ENCODE measurements at regions not wholly inside any gene's neighbourhood (a gene's known extent, or its start where the extent isn't known, plus 50 kb on each side); places are given as distances from the start of the nearest gene placed in this dataset.
"Not testable (repeated sequence)": the region's sequence is repeated elsewhere in the genome, so short reads cannot be mapped to it uniquely, and the experiment has no call there.

DNA sequence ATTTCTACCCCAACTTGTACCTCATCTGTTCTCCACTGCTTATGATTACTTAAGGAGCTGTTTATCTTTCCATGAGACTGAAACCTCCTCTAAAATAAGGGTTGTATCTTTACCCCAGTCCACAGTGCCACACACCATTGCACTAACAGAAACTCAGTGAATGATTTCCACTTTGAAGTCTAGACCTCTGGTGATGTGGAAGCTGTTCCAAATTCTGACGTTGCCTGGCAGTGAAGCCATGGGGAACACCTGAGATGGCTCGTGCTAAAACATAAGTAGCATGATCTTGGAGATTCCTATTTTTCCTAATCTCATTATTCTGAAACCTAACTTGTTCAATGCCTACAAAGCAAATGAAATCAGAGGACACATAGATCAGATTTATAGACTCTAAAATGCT is 583.2 kb downstream of the EBF1 start:
- DNase-seq: no peak

DNA sequence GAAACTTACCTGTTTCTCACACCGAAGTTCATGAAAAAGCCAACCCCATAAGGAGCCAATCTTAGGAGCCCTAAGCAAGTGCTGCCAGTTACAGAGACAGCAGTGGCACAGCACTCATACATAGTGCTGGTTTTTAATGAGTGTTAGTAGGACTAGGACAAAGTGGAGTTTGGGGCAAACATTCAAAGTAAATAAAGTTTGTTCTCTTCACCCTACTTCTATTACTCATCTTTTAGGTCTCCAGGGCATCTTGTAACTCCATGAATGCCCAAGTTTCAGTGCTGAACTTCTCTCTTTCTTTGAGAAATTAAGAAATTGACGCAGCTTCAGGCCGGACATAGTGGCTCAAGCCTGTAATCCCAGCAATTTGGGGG is 584.7 kb downstream of the EBF1 start:
- no peak for DNase-seq

DNA sequence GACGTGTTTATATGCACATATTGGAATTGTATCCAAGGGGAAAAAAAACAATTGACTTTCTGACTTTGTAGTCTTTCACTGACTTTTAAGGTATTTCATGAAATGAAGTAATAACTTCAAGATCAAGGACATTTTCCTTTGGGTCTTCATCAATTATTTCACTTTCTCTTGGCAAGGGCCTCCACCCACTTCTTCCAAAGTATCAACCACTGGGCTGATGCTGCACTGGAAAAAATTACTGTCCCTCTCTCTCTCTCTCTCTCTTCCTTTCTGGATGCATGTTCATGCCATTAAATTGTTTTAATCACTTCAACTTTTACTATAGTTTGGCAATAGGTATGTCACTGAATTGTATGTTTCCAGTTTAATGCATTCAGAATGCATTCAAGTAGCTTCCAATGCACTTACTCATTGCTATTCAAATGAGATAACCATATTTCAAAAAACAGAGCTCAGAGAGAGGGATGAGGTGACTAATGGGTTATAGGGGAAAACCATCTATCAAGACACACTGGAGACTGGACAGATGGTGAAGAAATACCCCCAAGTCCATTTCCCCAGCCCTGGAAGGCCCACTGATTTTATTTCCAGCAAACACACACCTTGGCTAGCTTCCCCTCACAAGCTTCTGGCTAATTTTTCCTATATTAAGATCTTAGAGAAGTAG is 585.3 kb downstream of the EBF1 start:
- peak; percentile 79 for DNase-seq

DNA sequence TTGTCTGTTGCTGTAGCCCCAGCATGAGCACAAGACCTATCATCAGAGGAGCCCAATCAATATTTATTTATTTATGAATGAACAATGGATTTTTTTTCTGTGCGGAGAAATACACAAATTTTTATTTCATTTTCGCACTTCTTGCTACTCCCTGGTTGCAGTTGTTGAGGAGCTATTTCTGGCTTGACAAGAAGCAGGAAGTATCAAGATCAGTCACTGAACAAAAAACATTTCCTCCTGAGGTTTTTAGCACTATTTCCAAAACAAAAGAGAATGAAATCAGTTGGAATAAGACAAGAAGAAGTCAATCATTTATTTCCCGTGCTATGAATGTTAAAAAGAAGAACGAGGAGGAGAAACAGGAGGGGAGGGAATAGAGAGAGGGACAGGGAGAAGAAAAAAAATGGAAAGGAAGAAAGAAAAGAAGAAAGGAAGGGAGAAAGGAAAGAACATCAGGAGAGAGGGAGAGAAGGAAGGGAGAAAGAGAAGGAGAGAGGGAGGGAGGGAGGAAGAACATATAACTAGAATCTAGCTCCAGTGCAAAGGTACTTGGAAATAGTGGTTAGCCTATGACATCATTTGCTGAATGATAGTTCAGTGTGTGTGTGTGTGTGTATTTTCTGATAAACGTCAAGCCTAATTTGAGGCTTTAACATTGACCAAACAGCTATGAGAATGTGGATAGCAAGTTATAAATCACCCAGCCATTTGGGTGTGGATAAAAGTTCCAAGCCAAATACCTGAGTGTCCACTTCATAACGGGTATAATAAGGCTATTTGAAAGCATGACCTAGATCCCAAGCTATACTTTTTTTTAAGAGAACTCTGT is 586.0 kb downstream of the EBF1 start:
- DNase-seq: no peak

DNA sequence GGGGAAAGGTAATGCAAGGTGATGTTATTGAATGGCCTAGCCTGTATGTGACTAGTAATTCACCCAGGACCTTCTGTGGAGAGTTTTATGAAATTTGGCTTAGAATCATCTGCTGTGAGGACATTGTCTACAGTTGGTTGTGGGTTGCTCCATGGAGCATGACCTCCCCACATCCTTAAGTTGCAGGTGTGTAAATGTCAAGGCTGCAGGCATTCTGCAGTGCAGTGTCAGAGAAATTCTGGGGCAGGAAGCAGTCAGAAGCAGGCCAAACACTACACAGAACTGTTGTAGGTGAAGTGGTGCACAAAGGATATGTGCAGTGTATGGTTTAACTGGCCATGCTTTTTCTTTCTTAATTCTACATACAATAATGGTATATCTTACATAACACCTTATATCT is 588.3 kb downstream of the EBF1 start:
- no peak for DNase-seq

DNA sequence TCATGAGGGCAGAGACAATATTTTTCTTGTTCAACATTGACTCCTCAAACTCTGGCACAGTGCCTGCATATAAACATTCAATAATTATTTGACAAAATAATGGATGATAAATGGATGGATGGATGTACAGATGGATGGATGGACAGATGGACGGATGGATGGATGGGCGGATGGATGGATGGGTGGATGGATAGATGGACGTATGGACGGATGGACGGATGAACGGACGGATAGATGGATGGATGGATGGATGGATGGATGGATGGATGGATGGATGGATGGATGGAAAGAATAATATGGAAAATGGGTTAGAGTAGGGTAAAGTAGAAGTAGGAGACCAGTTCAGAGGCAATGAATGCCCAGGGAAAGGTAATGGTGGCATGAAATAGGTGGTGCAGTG is 589.2 kb downstream of the EBF1 start:
- DNase-seq: no peak

DNA sequence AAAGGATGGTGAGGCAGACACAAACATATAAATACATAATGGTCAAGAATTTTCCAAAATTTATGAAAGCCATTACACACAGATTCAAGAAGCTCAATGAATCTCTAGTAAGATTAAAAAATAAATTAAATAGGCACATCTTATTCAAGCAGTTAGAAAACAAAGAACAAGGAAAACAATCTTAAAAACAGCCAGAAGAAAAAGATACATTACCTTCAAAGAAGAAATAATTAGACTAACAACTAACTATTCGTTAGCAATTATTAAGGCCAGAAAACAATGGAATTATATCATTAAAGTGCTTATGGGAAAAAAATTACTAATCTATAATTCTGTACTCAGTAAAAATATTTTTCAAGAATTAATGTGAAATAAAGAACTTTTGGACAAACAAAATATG is 593.1 kb downstream of the EBF1 start:
- DNase-seq: no peak

DNA sequence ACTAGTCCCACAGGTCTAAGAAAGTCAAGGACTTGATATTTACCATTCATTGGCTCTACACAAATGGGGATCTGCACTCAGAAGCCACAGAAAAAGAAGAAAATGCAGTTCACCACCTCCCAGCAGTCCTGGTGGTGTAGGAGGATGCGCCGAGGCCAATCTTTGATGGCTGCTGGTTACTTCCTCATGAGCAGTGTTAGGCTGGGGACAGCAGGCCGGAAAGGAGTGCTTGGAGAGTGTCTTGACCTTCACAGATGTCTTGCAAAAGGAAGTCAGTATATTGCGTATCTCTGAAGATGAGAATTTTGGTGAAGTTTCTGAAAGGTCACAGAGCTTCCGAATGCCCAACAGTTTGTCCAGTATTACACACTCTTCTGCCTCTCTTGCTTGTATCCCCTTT is 597.0 kb downstream of the EBF1 start:
- DNase-seq: no peak

DNA sequence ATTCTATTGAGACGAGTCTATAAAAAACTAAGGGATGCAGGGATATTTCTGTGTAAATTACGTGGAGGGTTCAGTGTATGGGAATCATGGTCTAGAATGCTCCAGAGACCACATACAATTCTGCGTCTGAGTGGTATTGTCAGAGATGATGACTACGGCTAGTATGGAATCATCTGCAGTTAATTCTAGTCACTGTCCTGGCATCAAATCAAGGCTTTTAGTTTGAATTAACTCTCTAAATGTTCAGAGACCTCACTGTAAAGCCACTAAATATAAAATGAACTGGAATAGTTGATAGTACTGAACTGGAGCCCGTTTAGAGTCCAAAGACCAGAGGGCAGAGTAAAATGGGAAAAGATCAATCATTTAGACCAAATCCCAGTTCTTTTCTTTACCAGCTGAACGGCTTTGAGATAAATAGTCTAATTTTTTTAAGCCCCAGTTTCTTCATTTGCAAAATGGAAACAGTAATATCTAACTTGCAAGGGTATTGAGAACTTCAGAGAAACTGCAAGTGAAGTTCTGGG is 599.8 kb downstream of the EBF1 start:
- DNase-seq: no peak

DNA sequence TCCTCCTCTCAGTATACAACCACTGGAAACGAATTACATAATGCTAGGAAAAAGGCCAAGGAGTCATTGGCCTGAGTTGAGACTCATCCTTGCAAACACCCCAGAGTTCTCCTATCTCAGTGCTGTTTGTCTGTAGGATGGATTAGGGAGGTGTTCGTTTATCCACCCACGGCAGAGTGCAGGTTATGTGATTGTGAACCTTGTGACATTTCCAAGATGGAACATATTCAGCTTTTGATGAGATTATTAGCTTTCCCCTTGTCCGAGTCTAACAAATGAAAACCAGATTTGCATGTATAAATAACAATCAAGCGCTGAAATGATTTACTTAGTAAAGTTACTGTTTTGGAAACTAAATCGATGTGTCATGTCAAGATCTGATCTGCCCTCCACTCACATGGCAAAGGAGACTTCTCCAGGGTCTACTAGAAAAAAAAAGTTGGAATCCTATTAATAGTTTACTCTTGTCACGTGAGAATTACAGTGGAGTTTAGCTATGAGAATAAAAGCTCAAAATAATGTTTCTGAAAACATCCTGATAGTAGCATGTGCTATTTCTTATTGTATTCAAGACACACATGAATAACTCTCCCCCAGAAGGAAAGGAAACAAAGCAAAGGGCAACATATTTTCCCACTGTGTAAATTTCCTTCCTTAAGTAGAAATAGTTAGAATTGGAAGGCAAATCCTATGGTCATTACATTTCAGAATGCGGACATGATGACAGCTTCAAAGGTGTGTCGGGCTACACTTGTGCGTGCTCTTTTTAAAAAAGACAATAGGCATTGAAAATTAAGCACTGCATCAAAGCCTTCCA is 600.4 kb downstream of the EBF1 start:
- peak; percentile 94 for DNase-seq

DNA sequence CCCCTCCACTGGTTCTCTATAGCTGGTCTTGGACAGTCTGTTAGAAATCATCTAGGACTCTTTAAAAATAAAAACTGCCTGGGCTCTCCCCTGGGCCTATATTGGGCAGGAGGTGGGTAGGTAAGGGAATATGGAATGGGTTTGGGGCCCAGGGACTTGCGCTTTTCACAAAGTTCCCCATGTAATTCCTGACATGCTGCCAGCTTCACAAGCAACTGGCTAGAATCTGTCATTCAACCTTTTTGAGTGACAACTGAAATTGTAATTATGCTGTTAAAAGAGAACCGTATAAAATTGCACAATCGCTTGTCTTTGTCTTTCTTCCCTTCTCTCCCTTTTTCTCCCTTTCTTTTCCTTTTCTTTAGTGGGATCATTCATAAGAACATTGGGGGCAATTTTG is 603.1 kb downstream of the EBF1 start:
- no peak for DNase-seq

DNA sequence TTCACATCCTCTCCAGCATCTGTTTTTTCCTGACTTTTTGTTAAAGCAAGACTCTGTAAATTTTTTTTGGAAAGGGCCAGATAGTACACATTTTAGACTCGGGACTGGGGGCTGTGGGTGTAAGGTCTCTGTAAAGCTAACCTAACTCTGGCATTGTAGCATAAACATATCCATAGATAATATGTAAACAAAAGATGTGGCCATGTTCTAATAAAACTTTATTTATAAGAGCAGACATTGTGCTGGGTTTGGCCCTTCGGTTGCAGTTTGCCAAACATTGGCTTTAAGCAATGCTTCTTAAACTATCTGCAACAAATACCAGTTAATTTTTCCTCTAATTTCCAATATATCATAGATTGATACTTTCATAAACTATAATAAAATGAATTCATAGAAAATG is 605.2 kb downstream of the EBF1 start:
- DNase-seq: no peak

DNA sequence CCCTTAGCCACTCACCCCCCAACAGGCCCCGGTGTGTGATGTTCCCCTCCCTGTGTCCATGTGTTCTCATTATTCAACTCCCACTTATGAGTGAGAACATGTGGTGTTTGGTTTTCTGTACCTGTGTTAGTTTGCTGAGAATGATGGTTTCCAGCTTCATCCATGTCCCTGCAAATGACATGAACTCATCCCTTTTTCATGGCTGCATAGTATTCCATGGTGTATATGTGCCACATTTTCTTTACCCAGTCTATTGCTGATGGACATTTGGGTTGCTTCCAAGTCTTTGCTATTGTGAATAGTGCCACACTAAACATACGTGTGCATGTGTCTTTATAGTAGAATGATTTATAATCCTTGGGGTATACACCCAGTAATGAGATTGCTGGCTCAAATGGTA is 605.7 kb downstream of the EBF1 start:
- not testable (repeated sequence) for DNase-seq

DNA sequence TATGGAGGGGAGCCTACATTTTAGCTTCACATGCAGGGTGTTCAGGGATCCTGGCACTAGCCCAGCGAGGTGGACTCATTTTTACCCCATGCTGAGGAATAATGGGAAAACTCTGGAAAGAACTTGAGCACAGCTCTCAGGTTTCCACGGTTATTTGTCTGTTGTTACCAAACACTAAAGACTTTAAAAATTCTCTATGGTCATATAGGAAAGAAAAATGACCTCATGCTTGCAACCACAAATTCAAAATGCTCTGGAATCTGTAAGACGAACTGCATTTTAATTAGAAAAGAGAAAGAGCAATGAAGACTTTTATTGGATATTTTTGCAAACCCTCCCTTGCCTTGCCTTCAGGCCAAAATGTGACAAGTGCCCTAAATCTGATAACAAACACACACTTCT is 606.9 kb downstream of the EBF1 start:
- DNase-seq: peak; percentile 64

DNA sequence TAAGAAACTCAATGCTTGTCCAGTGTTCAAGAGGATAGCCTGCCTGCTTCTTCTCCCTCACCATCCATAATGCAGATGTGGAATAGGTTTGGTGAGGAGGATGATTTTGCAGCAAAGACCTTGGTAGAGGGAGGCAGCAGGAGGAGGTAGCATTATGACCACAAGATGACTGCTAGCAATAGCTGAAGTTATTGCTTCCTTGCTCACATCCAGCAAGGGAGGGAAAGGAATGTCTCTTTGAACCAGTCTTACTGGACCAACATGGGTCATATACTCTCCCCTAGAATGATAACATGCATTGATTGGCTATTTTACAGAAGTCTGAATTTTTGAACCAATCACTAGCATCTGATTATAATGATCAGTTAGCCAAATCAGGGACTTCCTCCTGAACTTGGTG is 607.6 kb downstream of the EBF1 start:
- DNase-seq: no peak

DNA sequence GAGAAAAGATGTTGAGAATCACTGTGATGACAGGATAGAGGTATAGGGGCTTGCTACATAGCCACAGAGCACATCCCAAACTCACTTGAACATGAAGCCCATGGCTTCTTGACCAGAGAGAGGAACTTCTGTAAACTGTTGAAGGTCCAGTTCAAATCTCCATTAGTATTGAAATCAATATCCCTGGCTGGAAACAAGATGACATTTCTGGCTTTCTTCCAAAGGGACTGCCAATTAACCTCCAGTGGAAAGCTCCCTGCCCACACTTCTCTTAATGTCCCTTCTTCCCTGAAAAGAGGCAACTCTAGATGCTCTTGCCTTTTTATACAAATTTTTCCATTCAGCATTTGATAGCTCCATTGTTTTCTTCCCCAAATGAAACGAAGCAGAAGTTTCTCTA is 612.1 kb downstream of the EBF1 start:
- DNase-seq: no peak

DNA sequence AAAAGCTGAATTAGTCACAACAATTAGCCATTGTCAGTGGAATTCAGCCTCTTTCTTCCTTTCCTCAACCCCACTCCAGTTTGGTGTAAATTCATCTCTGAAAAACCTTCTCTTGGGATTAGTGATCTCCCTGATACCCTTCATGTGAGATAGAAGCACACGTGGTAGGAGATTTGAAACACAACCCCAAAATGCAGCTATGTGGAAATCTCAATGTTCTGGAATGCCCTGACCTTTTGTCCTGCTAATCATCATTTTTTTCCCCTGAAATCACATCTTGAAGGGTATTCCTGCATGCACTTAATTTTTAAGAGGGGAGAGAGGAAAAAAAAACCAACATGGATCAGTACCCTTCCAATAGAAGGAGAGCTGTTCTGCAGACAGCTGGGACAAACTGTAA is 612.6 kb downstream of the EBF1 start:
- no peak for DNase-seq

DNA sequence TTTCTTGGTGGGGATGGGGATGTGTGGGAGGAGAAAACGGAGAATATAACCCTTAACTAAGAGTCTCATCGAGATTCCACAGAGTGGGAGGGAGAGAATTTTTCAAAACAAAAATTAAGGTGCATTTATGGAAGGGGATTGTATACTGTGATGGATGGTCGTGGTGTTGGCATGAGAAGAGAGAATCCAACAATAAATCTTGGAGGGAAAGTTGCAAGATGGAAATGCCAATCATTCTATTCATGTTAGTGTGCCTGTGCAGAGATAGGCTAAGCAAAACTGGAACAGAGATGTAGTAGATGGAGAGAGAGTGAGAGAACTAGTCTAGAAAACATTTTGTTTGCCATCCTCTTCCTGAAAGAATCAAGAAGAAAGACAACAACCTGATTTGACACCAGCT is 613.1 kb downstream of the EBF1 start:
- no peak for DNase-seq

DNA sequence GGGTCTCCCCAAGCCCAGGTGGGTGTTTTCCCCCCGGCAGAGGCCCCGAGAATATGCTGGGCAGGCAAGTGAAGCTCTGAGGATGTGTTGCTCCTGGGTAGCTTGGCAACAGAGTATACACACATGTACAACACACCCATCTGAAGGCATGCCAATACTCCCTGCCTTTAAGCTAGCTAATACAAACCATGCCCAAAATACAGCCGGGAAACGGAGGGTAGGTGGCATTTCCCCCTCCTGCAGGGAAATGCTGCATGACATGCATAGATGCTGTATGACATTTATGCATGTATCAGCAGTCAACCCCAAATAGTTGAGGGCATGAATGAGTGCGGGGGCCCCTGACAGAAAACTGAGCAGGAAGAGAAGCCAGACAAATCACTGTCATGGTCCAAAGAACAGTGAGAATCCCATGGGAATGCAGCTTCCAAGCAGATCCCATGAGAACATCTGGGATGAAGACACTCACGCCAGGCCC is 614.1 kb downstream of the EBF1 start:
- DNase-seq: peak; percentile 84

DNA sequence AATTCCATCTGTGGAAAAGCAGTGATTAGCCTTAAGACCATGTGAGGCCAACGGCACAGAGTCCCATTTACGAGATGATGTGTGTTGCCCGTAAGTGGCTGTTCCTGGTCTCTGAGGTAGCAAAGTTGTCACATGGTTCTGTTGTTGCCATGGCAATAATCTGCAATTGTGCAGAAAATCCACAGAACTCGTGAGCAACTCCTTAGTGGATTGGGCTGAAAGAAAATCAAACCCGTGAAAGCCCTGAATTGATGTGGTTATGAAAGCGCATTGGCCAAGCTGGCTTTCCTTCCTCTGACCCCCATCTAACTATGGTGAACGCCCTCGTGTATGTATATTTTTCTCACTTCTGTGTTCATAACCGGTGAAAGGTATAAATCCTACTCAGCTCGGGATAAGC is 614.7 kb downstream of the EBF1 start:
- DNase-seq: no peak

DNA sequence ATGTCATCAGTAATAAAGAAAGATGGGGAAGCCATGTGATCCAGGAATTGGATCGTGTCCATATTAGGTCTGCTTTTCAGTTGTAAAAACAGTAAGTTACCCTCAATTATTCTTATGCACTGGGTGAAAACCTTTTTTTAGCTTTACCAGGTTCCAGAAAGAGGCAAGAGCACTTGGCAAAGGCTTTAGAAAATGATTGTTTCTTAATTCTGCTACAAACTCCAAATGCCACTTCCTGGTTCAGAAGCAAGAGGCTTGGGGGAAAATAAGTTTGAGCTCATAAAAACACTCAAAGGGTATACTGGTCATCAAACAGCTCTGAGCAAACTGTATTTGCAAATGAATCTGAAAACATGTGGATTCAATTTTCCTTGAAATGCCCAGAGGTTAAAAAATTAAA is 615.6 kb downstream of the EBF1 start:
- peak; percentile 55 for DNase-seq

DNA sequence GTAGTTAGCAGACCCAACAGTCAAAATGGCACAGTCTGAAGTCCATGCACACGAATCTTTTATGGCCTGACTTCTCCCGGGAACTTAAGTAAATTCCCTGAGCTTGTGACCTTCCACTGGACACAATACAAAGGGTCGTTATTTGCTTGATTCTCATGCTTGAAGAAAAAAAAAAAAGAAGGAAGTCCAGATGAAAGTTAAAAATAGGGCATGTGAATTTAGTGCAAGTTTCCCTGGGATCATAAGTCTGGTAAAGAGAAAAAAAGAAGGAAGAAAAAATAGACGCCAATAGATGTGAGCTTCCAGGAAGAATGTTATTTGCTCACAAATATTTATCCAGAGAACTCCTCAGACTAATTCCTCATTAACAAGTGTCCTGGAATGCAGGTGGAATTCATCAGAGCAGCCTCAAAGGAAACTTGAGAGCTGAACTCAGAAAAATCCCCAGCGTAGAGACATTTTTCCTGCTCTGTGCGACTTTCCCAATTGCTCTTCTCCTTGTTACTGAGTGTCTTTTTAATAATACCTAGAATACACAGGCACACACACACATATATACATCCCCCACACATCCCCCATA is 616.3 kb downstream of the EBF1 start:
- DNase-seq: no peak
